Transverse colon (tissue), 4 donors: ENCODE measurements at regions not wholly inside any gene's neighbourhood (a gene's known extent, or its start where the extent isn't known, plus 50 kb on each side); places are given as distances from the start of the nearest gene placed in this dataset.

Experiments
- CTCF ChIP-seq, 5 experiments: fragments of 200-600 bp in 3 of 5; fragments of 450-650 bp in 2 of 5; sonication (generic) in 3 of 5; IDR thresholded peaks; 1 replicate in 2 of 5; 2 replicates in 3 of 5; pipeline ENCODE4 v1.5.1; 2016 to 2017; ENCODE audit warnings: antibody characterized with exemption in 5 of 5, inconsistent platforms in 3 of 5, mild to moderate bottlenecking in 2 of 5, moderate library complexity in 1 of 5
- EP300 ChIP-seq: sonication (generic); formaldehyde crosslinking; IDR thresholded peaks from one replicate; pipeline ENCODE4 v1.6.1; 2017; ENCODE audit warnings: antibody characterized with exemption, low read depth
- POLR2A ChIP-seq: fragments of 450-650 bp; IDR thresholded peaks from one replicate; pipeline ENCODE4 v1.6.1; 2016; ENCODE audit warnings: antibody characterized with exemption, mild to moderate bottlenecking, moderate library complexity
- POLR2AphosphoS5 ChIP-seq, 3 donors: sonication (generic); formaldehyde crosslinking; IDR thresholded peaks; one replicate each; pipeline ENCODE4 v1.6.1; 2016; ENCODE audit warnings: antibody characterized with exemption in 3 of 3

GRCh38 chr2:150853263-150853662, 365.8 kb upstream of the RND3 start:
- no peak for TF ChIP-seq EP300
- no peak for TF ChIP-seq POLR2A
- no peak for TF ChIP-seq CTCF (IDR thresholded peaks at IDR 0.05)
- TF ChIP-seq POLR2AphosphoS5 (IDR thresholded peaks at IDR 0.05): no peak
